ENCODE measurements at regions not wholly inside any gene's neighbourhood (a gene's known extent, or its start where the extent isn't known, plus 50 kb on each side); places are given as distances from the start of the nearest gene placed in this dataset.

GRCh38 chr12:114123108-114123507 lies 157.0 kb upstream of the RBM19 start:
- TF ChIP-seq, protein P1, sequence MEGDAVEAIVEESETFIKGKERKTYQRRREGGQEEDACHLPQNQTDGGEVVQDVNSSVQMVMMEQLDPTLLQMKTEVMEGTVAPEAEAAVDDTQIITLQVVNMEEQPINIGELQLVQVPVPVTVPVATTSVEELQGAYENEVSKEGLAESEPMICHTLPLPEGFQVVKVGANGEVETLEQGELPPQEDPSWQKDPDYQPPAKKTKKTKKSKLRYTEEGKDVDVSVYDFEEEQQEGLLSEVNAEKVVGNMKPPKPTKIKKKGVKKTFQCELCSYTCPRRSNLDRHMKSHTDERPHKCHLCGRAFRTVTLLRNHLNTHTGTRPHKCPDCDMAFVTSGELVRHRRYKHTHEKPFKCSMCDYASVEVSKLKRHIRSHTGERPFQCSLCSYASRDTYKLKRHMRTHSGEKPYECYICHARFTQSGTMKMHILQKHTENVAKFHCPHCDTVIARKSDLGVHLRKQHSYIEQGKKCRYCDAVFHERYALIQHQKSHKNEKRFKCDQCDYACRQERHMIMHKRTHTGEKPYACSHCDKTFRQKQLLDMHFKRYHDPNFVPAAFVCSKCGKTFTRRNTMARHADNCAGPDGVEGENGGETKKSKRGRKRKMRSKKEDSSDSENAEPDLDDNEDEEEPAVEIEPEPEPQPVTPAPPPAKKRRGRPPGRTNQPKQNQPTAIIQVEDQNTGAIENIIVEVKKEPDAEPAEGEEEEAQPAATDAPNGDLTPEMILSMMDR (IDR thresholded peaks at IDR 0.05): no peak
- no peak for TF ChIP-seq POLR2A (IDR thresholded peaks at IDR 0.05)
